OCI-LY3 (cell line): ENCODE measurements at regions not wholly inside any gene's neighbourhood (a gene's known extent, or its start where the extent isn't known, plus 50 kb on each side); places are given as distances from the start of the nearest gene placed in this dataset.

ENCODE experiments used
- H2AFZ ChIP-seq: fragments of 200-600, 300-600 bp; shearing (Covaris generic); 2 replicates; pipeline ENCODE4 v1.6.0; 2014; ENCODE audit warnings: antibody characterized with exemption, low read depth, low read length
- H3K27ac ChIP-seq: fragments of 200-600, 300-600 bp; sonication (generic); 2 replicates; pipeline ENCODE4 v1.5.1; 2014; ENCODE audit warnings: mild to moderate bottlenecking, low read length, moderate library complexity, mixed read lengths
- H3K27me3 ChIP-seq: fragments of 200-600, 300-600 bp; sonication (generic); 2 replicates; pipeline ENCODE4 v1.6.1; 2014; ENCODE audit warnings: low read depth, low read length, mixed read lengths
- H3K36me3 ChIP-seq: fragments of 200-600, 300-600 bp; sonication (generic); replicated peaks from 2 replicates; pipeline ENCODE3; 2014; ENCODE audit warnings: low read depth, low read length, mixed read lengths
- H3K4me1 ChIP-seq: fragments of 300-600, 200-600 bp; sonication (generic); 2 replicates; pipeline ENCODE4 v1.6.1; 2014; ENCODE audit warnings: low read length, mixed read lengths
- H3K4me2 ChIP-seq: fragments of 200-600, 300-600 bp; sonication (generic); 2 replicates; pipeline ENCODE4 v1.6.1; 2014; ENCODE audit warnings: low read length, mixed read lengths
- H3K4me3 ChIP-seq: fragments of 300-600, 200-600 bp; sonication (generic); 2 replicates; pipeline ENCODE4 v1.5.1; 2014; ENCODE audit warnings: antibody characterized with exemption, mild to moderate bottlenecking, low read length, moderate library complexity
- H3K79me2 ChIP-seq: fragments of 300-600, 200-600 bp; shearing (Covaris generic); 2 replicates; pipeline ENCODE4 v1.6.1; 2014; ENCODE audit warnings: mild to moderate bottlenecking, low read length, mixed read lengths
- H3K9ac ChIP-seq: fragments of 300-600, 200-600 bp; shearing (Covaris generic); 2 replicates; pipeline ENCODE4 v1.6.0; 2014; ENCODE audit warnings: mild to moderate bottlenecking, low read length, moderate library complexity
- H3K9me3 ChIP-seq: fragments of 200-600, 300-600 bp; shearing (Covaris generic); 2 replicates; pipeline ENCODE4 v1.6.1; 2014; ENCODE audit warnings: low read length, mixed read lengths; ENCODE audit not compliant: insufficient read depth
- H4K20me1 ChIP-seq: fragments of 200-600, 300-600 bp; sonication (generic); 2 replicates; pipeline ENCODE4 v1.6.1; 2016; ENCODE audit warnings: low read length, mixed read lengths; ENCODE audit not compliant: insufficient read depth
- EZH2phosphoT487 ChIP-seq: fragments of 200-600 bp; shearing (Covaris generic); IDR thresholded peaks from 2 replicates; pipeline ENCODE4 v1.6.1; 2018; ENCODE audit warnings: antibody characterized with exemption, mixed run types, low read depth
- TF ChIP-seq, protein P1 (sequence below): fragments of 200-600, 300-600 bp; sonication (generic); IDR thresholded peaks from 2 replicates; pipeline ENCODE4 v1.5.1; 2014; ENCODE audit warnings: antibody characterized with exemption, low read length, low read depth

DNA sequence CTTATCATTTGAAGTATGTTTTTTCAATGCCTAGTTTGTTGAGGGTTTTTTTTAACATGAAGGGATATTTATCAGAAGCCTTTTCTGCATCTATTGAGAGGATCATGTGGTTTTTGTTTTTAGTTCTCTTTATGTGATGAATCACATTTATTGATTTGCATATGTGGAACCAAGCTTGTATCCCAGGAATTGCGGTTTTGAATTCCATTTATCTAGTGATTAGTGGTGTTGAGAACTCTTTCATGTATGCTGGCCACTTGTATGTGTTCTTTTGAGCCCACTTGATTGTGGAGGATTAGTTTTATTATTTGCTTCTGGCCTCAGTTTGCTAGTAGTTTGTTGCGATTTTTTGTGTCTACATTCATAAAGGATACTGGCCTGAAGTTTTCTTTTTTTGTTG, 85.0 kb upstream of the CNKSR2 start:
- Histone ChIP-seq H3K9me3 (no peaks in the 10 kb centered on the region), H3K27ac (no peak overlapping the region), H3K79me2 (no peaks in the 10 kb centered on the region), H3K4me1 (no peaks in the 10 kb centered on the region), H3K4me3 (no peak overlapping the region), H3K27me3 (no peaks in the 10 kb centered on the region), H3K36me3 (no peaks in the 10 kb centered on the region), H4K20me1 (no peaks in the 10 kb centered on the region), H3K4me2 (no peak overlapping the region), H2AFZ (no peak overlapping the region), H3K9ac (no peak overlapping the region)
- TF ChIP-seq, protein P1, sequence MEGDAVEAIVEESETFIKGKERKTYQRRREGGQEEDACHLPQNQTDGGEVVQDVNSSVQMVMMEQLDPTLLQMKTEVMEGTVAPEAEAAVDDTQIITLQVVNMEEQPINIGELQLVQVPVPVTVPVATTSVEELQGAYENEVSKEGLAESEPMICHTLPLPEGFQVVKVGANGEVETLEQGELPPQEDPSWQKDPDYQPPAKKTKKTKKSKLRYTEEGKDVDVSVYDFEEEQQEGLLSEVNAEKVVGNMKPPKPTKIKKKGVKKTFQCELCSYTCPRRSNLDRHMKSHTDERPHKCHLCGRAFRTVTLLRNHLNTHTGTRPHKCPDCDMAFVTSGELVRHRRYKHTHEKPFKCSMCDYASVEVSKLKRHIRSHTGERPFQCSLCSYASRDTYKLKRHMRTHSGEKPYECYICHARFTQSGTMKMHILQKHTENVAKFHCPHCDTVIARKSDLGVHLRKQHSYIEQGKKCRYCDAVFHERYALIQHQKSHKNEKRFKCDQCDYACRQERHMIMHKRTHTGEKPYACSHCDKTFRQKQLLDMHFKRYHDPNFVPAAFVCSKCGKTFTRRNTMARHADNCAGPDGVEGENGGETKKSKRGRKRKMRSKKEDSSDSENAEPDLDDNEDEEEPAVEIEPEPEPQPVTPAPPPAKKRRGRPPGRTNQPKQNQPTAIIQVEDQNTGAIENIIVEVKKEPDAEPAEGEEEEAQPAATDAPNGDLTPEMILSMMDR: no peak
- no peak for TF ChIP-seq EZH2phosphoT487

DNA sequence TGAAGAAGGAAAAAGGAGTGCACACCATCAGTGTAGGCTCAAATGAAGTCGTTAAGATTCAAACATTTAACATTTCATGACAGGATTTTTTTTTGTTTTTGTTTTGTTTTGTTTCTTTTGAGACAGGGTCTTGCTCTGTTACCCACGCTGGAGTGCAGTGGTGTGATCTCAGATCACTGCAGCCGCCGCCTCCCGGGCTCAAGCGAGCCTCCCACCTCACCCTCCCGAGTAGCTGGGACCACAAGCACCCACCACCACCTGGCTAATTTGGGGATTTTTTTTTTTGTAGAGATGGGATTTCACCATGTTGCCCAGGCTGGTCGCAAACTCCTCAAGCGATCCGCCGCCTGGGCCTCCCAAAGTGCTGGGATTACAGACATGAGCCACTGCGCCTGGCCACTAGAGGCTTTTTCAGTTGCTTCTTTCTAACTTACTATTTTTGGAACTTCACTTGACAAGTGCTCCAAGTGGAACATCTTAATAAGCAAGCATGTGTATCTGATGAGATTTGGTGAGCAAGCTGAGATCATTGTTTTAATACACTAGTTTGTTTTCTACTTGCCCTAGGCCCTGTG, 78.9 kb upstream of the CNKSR2 start:
- no peaks in the 10 kb centered on the region for H4K20me1 ChIP-seq
- TF ChIP-seq, protein P1: no peak
- no peak for TF ChIP-seq EZH2phosphoT487
- H3K4me1 ChIP-seq: no peaks in the 10 kb centered on the region
- no peak overlapping the region for H2AFZ ChIP-seq
- no peaks in the 10 kb centered on the region for H3K36me3 ChIP-seq
- H3K9me3 ChIP-seq: no peaks in the 10 kb centered on the region
- no peaks in the 10 kb centered on the region for H3K79me2 ChIP-seq
- no peak overlapping the region for H3K27ac ChIP-seq
- no peaks in the 10 kb centered on the region for H3K27me3 ChIP-seq
- no peak overlapping the region for H3K4me2 ChIP-seq
- H3K9ac ChIP-seq: no peak overlapping the region
- H3K4me3 ChIP-seq: no peak overlapping the region

DNA sequence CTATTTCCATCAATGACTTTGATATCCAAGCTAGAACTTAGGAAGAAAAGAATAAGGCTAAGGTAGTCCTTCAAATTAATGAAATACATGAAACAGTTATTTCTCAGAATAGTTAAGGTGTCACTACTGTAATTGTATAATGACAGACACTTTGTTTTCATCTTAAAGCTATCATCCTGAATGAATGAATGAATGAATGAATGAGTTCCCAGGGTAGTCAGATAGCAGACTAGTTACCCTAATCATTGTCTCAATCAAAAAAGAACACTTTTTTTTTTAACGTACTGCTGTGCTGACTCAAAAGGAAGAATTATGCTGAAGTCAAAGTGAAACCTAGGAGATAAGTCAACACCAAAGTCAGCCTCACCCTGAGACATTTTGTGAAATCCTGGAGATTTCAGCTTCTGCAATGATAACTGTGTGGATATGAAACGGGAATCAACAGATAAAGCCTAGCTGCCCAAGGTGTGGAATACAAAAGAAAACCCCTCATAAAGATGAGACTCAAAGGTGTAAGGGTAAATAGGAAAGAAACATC, 68.3 kb upstream of the CNKSR2 start:
- H3K4me3 ChIP-seq: no peak overlapping the region
- H3K9ac ChIP-seq: no peak overlapping the region
- H3K27me3 ChIP-seq: no peaks in the 10 kb centered on the region
- H3K27ac ChIP-seq: no peak overlapping the region
- no peak for TF ChIP-seq EZH2phosphoT487
- TF ChIP-seq, protein P1: no peak
- H4K20me1 ChIP-seq: no peaks in the 10 kb centered on the region
- peak overlapping the region; percentile 36 for H3K4me2 ChIP-seq
- H3K79me2 ChIP-seq: no peaks in the 10 kb centered on the region
- no peak overlapping the region for H2AFZ ChIP-seq
- H3K9me3 ChIP-seq: no peaks in the 10 kb centered on the region
- H3K36me3 ChIP-seq: no peaks in the 10 kb centered on the region
- peaks cover 16% of the 10 kb centered on the region for H3K4me1 ChIP-seq

DNA sequence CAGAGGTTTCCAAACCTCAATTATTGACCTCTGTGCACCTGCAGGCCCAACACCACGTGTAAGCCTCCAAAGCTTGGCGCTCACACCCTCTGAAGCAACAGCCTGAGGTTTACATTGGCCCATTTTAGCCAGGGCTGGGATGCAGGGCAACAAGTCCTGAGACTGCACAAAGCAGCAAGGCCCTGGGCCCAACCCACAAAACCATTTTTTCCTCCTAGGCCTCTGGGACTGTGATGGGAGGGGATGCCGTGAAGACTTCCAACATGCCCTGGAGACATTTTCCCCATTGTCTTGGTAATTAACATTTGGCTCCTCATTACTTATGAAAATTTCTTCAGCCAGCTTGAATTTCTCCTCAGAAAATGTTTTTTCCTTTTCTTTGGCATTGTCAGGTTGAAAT, 54.9 kb upstream of the CNKSR2 start:
- Histone ChIP-seq H4K20me1 (no peaks in the 10 kb centered on the region), H3K9ac (no peak overlapping the region), H3K79me2 (no peaks in the 10 kb centered on the region), H3K4me3 (no peak overlapping the region), H3K4me1 (peaks cover 8% of the 10 kb centered on the region; the same call in 1 of the 2 replicates), H2AFZ (no peak overlapping the region), H3K36me3 (no peaks in the 10 kb centered on the region), H3K27me3 (no peaks in the 10 kb centered on the region), H3K4me2 (no peak overlapping the region), H3K9me3 (no peaks in the 10 kb centered on the region; the same call in 1 of the 2 replicates), H3K27ac (no peak overlapping the region)
- TF ChIP-seq EZH2phosphoT487: no peak
- TF ChIP-seq, protein P1: no peak
